ENCODE measurements at regions not wholly inside any gene's neighbourhood (a gene's known extent, or its start where the extent isn't known, plus 50 kb on each side); places are given as distances from the start of the nearest gene placed in this dataset.
"Not testable (repeated sequence)": the region's sequence is repeated elsewhere in the genome, so short reads cannot be mapped to it uniquely, and the experiment has no call there.

GRCh38 chr4:118575726-118576125, 109.5 kb upstream of the METTL14 start:
- not testable (repeated sequence) for H3K9me3 ChIP-seq; H3K27me3 ChIP-seq; H3K27ac ChIP-seq; H3K4me1 ChIP-seq (ENCODE audit: control insufficient read depth in 1 of 2, insufficient read depth in 1 of 2, low read depth in 1 of 2, low read length in 1 of 2); H3K36me3 ChIP-seq; H3K4me3 ChIP-seq (ENCODE audit: low read depth in 1 of 2, low read length in 1 of 2)

GRCh38 chr4:118576709-118577219, 108.4 kb upstream of the METTL14 start:
- H3K9me3 ChIP-seq; H3K4me3 ChIP-seq (ENCODE audit: low read depth in 1 of 2, low read length in 1 of 2); H3K27me3 ChIP-seq; H3K36me3 ChIP-seq; H3K27ac ChIP-seq; H3K4me1 ChIP-seq (ENCODE audit: control insufficient read depth in 1 of 2, insufficient read depth in 1 of 2, low read depth in 1 of 2, low read length in 1 of 2): not testable (repeated sequence)

- no peak overlapping the region for H3K4me3 ChIP-seq (ENCODE audit: low read depth in 1 of 2, low read length in 1 of 2)
- TF ChIP-seq CTCF (IDR thresholded peaks at IDR 0.05): no peak
- H3K36me3 ChIP-seq: no peaks in the 10 kb centered on the region
- H3K9me3 ChIP-seq: no peaks in the 10 kb centered on the region
- H3K27ac ChIP-seq: no peak overlapping the region
- H3K4me1 ChIP-seq (ENCODE audit: control insufficient read depth in 1 of 2, insufficient read depth in 1 of 2, low read depth in 1 of 2, low read length in 1 of 2): no peaks in the 10 kb centered on the region
- H3K27me3 ChIP-seq: peaks cover 68% of the 10 kb centered on the region
Measured at GRCh38 chr4:118585015-118585414, 100.2 kb upstream of the METTL14 start.

GRCh38 chr4:118586357-118586790, 98.8 kb upstream of the METTL14 start:
- Histone ChIP-seq H3K9me3 (no peaks in the 10 kb centered on the region), H3K27ac (no peak overlapping the region), H3K27me3 (peaks cover 65% of the 10 kb centered on the region), H3K4me3 (ENCODE audit: low read depth in 1 of 2, low read length in 1 of 2) (no peak overlapping the region), H3K4me1 (ENCODE audit: control insufficient read depth in 1 of 2, insufficient read depth in 1 of 2, low read depth in 1 of 2, low read length in 1 of 2) (peaks cover 2 to 3% of the 10 kb centered on the region in 2 experiments), H3K36me3 (no peaks in the 10 kb centered on the region)
- no peak for TF ChIP-seq CTCF (IDR thresholded peaks at IDR 0.05)

- Histone ChIP-seq H3K4me3 (ENCODE audit: low read depth in 1 of 2, low read length in 1 of 2) (no peak overlapping the region), H3K27ac (no peak overlapping the region), H3K9me3 (no peaks in the 10 kb centered on the region), H3K4me1 (ENCODE audit: control insufficient read depth in 1 of 2, insufficient read depth in 1 of 2, low read depth in 1 of 2, low read length in 1 of 2) (peaks cover 2 to 3% of the 10 kb centered on the region in 2 experiments), H3K27me3 (peaks cover 60% of the 10 kb centered on the region), H3K36me3 (no peaks in the 10 kb centered on the region)
- no peak for TF ChIP-seq CTCF (IDR thresholded peaks at IDR 0.05)
Measured at GRCh38 chr4:118587116-118587831, 97.9 kb upstream of the METTL14 start.

GRCh38 chr4:118587946-118588345, 97.2 kb upstream of the METTL14 start:
- no peaks in the 10 kb centered on the region for H3K9me3 ChIP-seq
- peaks cover 2 to 3% of the 10 kb centered on the region in 2 experiments for H3K4me1 ChIP-seq (ENCODE audit: control insufficient read depth in 1 of 2, insufficient read depth in 1 of 2, low read depth in 1 of 2, low read length in 1 of 2)
- H3K4me3 ChIP-seq (ENCODE audit: low read depth in 1 of 2, low read length in 1 of 2): no peak overlapping the region
- no peak for TF ChIP-seq CTCF (IDR thresholded peaks at IDR 0.05)
- no peaks in the 10 kb centered on the region for H3K36me3 ChIP-seq
- H3K27me3 ChIP-seq: peaks cover 60% of the 10 kb centered on the region
- H3K27ac ChIP-seq: no peak overlapping the region

All from neutrophil (primary cell).